SK-N-SH treated with all-trans-retinoic acid at 6 μM for 48 hours (cell line): ENCODE measurements at regions not wholly inside any gene's neighbourhood (a gene's known extent, or its start where the extent isn't known, plus 50 kb on each side); places are given as distances from the start of the nearest gene placed in this dataset.

Experiments
- ARNTL ChIP-seq: fragments of 450-650 bp; formaldehyde crosslinking; IDR thresholded peaks from 2 replicates; pipeline ENCODE4 v1.5.0; 2020; ENCODE audit warnings: low read depth, mild to moderate bottlenecking, moderate library complexity, borderline replicate concordance
- BACH2 ChIP-seq: fragments of 250-450 bp; sonication (Bioruptor Pico); IDR thresholded peaks from 2 replicates; pipeline ENCODE4 v1.9.0; 2021; ENCODE audit warnings: mild to moderate bottlenecking, borderline replicate concordance
- CSDC2 ChIP-seq: fragments of 250-450 bp; sonication (Bioruptor Pico); IDR thresholded peaks from 2 replicates; pipeline ENCODE4 v1.5.0; 2020; ENCODE audit warnings: mild to moderate bottlenecking, moderate library complexity
- PATZ1 ChIP-seq: fragments of 250-450 bp; sonication (Bioruptor Pico); IDR thresholded peaks from 2 replicates; pipeline ENCODE4 v1.8.0; 2020; ENCODE audit warnings: mild to moderate bottlenecking, moderate library complexity, borderline replicate concordance
- POU6F1 ChIP-seq: fragments of 250-450 bp; sonication (Bioruptor Pico); IDR thresholded peaks from 2 replicates; pipeline ENCODE4 v1.8.0; 2021; ENCODE audit warnings: low read depth, mild to moderate bottlenecking, moderate library complexity, borderline replicate concordance
- PPARA ChIP-seq: fragments of 250-450 bp; sonication (Bioruptor Pico); IDR thresholded peaks from 2 replicates; pipeline ENCODE4 v1.5.0; 2020; ENCODE audit warnings: mild to moderate bottlenecking, borderline replicate concordance
- TCF4 ChIP-seq: fragments of 250-450 bp; sonication (Bioruptor Pico); IDR thresholded peaks from 2 replicates; pipeline ENCODE4 v1.8.0; 2021; ENCODE audit warnings: mild to moderate bottlenecking, moderate library complexity, borderline replicate concordance
- TSHZ2 ChIP-seq: fragments of 250-450 bp; sonication (Bioruptor Pico); IDR thresholded peaks from 2 replicates; pipeline ENCODE4 v1.5.0; 2020; ENCODE audit warnings: mild to moderate bottlenecking, moderate library complexity
- ZFP3 ChIP-seq: fragments of 250-450 bp; sonication (Bioruptor Pico); IDR thresholded peaks from 2 replicates; pipeline ENCODE4 v1.5.0; 2020; ENCODE audit warnings: mild to moderate bottlenecking, moderate library complexity
- ZFP30 ChIP-seq: fragments of 450-650 bp; formaldehyde crosslinking; IDR thresholded peaks from 2 replicates; pipeline ENCODE4 v1.5.0; 2022; ENCODE audit warnings: mild to moderate bottlenecking, moderate library complexity
- ZNF565 ChIP-seq: fragments of 450-650 bp; formaldehyde crosslinking; conservative IDR thresholded peaks from 2 replicates; pipeline ENCODE4 v1.5.0; 2020; ENCODE audit warnings: low read depth, mild to moderate bottlenecking, moderate library complexity
- ZNF70 ChIP-seq: fragments of 450-650 bp; formaldehyde crosslinking; IDR thresholded peaks from 2 replicates; pipeline ENCODE4 v1.5.0; 2020; ENCODE audit warnings: mild to moderate bottlenecking, moderate library complexity
- ZNF8 ChIP-seq: fragments of 450-650 bp; formaldehyde crosslinking; IDR thresholded peaks from 2 replicates; pipeline ENCODE4 v1.5.0; 2020; ENCODE audit warnings: mild to moderate bottlenecking, moderate library complexity

GRCh38 chr16:13816701-13817100, 103.3 kb upstream of the ERCC4 start:
- TF ChIP-seq ZNF565 (CRISPR knock-in tag) (no peak), ARNTL (CRISPR knock-in tag) (no peak), POU6F1 (CRISPR knock-in tag) (no peak), PATZ1 (CRISPR knock-in tag) (no peak), ZNF70 (no peak), CSDC2 (CRISPR knock-in tag) (no peak), ZFP3 (CRISPR knock-in tag) (no peak), PPARA (CRISPR knock-in tag) (no peak), BACH2 (CRISPR knock-in tag) (no peak), TSHZ2 (no peak), ZNF8 (no peak), TCF4 (CRISPR knock-in tag) (no peak), ZFP30 (CRISPR knock-in tag) (no peak)
